DMS114 treated with DMSO at 0.1 percent for 48 hours (cell line): ENCODE measurements at regions not wholly inside any gene's neighbourhood (a gene's known extent, or its start where the extent isn't known, plus 50 kb on each side); places are given as distances from the start of the nearest gene placed in this dataset.

ENCODE experiments used
- DNase-seq: peaks from one replicate; lab custom pipeline; 2025; ENCODE audit not compliant: unreplicated experiment; lab: John Stamatoyannopoulos, UW

DNA sequence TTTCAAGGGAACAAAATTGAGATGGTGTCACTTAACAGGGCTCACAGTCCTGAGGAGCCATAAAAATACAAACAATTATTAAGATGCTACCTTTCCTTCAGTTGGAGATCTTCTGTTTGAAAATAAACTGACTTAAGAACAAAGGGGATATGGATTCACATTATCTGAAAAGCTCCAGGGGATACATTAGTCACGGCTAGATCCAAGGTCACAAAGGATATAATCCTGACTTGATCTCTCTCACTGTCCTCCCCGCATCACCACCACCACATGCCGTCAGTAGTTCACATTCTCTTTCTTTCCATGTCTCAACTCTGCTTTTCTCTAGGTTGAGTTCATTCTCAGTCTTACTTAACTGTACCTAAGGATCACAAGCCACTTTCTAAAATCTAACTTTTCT is 530.4 kb upstream of the MARCKS start:
- DNase-seq: no peak

DNA sequence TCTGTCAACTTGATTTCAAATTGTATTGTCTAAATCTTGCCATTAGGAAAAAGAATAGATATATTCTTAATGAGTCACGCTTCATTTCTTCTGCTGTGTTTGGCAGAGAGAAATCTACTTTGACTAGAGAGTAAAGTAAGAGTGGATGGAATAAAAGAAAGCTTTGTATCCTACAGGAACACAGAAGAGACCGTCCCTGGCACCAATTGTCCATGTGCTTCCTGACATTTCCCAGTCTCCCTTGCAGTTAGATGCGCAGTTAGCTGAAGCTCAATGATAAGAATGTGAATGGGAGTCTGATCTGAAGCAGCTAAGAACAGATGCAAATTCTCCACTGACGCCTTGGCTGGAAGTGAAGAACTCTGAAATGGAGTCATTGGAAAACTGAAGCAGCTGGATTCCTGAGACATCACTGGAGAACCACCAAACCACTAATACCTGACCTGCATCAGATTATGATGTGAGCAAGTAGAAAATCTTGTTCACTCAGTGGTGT is 528.2 kb upstream of the MARCKS start:
- no peak for DNase-seq

DNA sequence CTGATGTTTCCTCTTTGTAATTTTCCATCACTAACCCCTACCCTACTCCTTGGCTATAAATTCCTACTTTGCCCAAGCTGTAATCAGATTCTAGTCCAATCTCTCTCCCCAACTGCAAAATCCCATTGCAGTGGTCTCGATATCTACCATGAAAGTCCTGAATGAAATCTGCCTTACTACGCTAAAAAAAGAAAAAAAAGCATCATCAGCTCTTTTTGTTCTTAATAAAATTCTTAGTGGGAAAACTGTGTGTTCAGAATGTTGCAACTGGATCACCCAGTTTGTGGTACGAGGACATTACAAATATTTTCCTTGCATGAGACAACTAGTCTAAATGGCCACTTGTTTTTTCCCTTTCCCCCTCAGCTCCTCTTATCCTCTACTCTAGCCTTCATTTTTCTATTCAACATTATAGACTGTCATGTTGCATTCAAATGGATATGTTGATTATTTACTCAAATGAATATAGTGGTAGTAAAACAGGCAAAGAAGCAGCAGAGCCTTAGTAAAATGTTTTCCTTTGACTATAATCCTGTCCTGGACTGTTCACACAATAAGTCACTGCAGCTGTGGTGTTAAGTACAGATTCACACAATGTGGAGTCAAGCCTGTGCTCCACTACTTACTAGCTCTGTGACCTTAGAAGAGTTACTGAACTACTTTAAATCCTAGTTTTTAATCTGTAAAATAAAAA is 527.1 kb upstream of the MARCKS start:
- DNase-seq: no peak

DNA sequence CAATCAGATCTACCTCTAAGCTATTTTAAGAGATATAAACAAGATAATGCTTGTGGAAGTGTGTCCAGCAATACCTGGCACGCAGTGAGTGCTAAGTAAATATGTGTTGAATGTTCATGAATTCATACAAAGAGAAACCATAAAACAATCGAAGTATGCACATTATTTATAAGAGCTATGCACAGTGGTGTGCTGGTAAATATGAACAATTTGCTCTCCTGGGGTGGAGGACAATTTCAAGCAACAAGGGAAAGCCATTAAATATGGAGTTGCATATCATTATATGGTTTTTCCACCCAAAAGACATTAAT is 526.6 kb upstream of the MARCKS start:
- DNase-seq: no peak

DNA sequence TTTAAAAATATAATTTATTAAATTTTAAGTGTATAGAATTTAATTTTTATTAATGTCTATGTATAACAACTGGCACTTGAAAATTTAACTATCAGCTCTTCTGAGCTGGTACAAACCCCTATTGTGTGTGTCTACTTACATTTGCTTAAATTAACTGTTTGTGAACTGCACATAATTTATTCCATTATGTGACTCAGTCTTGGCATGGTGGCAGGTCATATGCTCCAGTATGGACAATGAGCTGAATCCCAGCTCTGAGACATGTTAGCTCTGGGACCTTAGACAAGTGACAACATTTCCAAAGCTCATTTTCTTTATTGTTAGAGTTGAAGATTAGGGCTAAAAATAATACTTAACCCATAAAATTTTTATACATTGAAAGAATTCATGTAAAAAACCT is 526.1 kb upstream of the MARCKS start:
- no peak for DNase-seq

DNA sequence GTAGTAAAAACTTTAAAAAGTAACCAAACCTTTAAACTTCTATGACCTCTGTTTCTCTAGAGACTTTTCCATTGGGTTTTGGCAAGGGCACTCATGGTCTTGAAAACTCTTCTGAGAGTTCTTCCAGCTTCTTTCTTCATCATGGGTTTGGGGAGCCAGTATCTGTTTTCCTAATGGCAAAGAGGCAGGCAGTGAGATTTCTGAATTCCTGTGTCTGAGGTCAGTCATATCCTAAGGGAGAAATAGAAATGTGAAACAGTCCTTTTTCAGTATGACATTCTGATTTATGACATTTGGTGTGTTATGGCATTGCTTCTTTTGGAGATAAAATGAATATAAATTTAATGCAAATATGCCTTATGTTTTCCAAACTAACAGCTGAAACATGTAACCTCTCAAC is 518.5 kb upstream of the MARCKS start:
- no peak for DNase-seq

DNA sequence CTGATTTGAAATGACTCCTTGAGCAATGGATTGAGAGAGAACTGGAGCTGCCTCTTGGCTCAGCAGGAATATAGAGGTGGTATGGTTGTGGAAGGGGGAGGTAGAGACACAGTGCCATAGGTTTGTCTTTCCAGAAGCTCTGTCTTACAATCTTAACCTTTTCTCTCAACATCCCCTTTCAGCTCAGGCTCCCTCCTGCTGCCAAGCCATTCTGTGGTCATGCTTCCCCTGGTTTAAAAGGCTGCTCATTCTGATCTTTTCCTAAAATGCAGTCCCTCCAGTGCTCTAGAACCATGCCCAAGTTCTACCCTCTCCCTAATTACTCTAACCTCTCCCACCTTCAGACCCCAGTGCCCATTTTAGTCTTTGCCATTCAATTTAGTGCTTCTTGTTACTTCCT is 517.9 kb upstream of the MARCKS start:
- DNase-seq: no peak

DNA sequence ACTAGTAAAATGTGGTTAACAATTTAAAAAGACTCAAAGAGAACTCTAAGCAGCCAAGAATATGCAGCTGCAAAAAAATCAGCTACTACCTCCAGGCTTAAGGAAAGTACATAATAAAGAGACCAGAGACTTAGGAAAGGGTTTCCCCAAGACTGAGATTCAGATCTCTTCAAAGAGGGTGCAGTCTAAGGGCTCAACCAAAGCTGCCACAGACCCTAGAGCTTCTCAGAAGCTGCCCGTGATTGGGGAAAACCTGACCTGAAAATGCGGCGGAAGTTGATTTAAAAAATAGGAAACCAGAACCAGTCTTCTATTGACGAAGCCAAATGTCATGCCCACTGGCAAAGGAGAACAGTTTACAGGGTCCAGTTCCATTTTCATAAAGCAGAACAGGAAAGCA is 516.8 kb upstream of the MARCKS start:
- DNase-seq: no peak

DNA sequence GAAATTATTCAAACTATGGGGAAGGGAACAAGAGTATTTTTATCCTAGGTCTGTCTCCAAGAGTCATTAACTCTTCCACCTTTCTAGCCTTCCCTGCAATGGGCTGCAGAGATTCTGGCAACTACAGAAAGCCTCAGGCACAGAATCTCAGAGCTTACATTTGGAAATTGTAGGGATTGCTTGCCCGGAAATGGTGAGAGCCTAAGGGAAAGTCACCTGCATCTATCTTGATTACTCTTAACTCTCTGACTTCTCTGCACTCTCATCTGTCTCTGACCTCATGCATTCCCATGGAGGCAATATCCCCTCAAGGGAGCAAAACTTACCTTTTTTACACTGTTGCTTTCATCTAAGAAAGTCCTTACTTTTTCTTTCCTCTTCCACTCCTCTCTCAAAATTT is 513.2 kb upstream of the MARCKS start:
- DNase-seq: no peak

DNA sequence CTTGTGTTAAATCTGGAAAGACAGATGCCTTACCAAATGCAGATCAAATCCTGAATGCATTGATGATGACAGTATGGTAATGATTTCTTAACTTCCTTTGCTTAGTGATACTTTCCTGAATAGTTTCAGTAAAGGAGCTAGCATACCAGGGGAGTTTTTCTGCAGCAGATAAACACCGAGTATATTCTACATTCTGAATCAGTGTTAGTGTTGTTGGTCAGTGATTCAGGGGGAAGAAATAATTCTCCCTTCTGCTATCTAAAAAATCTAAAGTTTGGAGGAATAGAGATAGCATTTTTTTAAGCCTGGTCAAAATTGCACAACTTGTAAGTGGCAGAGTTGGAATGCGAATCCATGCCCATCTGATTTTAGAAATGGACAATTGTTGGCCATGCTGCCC is 512.2 kb upstream of the MARCKS start:
- no peak for DNase-seq

DNA sequence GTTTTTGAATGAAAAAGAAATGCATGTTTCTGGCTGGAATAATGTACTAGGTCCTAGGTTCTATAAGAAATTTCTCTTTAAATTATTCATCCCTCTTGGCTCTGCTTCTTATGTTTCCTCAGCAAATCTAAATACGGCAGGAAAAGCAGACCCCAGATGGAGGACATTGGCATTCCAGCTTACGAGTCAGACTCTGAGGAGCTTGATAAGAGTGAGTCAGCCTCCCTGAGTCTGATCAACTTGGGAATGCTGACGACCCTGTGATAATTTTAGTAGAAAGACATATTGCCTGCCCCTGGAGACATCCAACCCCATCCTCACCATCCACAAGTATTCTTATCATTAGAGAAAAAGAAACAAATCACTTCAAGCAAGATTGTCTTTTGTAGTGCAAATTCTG is 509.7 kb upstream of the MARCKS start:
- no peak for DNase-seq

DNA sequence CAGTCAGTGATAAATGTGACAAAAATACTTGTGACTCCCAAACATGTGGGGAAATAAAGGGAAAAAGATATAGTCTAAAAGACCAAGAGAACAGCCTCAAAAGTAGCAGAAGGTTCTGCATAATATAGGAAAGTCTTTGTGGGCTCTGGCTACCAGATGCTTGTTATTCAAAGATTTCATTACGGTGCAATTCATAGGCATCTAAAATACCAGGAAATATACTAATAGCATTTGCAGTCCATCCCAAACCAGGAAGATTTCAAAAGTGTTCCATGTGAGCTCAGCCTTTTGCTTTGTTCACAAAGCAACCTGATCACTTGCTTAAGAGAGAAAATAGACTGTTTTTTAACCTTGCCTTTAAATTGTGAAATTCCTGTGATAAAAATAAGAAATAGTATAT is 506.7 kb upstream of the MARCKS start:
- no peak for DNase-seq

DNA sequence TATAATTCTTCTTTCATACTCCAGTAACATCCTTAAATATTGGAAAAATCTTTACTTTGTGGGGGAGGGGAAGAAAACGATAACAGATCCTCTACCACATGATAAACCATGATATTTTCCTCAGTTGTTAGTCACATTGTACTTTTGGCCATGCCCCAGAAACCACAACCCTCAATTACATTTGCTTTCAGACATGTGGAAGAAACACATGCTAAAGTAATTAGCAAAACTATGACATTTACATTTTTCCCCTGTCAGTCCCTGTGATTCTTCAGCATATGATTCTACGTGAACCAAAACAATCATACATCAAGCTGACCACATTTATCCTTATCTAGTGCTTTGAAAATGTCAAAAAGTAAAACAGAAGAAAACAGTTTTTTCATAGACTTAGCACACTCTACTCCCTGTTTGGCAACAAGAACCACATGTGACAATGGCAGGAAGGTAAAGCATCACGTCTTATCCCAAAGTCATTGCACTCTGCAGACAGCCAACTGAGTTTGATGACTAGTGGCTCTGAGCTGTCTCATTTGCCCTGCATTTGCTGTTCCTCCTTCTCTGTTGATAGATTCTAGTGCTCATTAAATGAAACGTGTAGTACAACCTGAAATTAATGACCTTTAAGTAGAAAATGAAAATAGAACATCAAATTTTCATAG is 505.8 kb upstream of the MARCKS start:
- no peak for DNase-seq

DNA sequence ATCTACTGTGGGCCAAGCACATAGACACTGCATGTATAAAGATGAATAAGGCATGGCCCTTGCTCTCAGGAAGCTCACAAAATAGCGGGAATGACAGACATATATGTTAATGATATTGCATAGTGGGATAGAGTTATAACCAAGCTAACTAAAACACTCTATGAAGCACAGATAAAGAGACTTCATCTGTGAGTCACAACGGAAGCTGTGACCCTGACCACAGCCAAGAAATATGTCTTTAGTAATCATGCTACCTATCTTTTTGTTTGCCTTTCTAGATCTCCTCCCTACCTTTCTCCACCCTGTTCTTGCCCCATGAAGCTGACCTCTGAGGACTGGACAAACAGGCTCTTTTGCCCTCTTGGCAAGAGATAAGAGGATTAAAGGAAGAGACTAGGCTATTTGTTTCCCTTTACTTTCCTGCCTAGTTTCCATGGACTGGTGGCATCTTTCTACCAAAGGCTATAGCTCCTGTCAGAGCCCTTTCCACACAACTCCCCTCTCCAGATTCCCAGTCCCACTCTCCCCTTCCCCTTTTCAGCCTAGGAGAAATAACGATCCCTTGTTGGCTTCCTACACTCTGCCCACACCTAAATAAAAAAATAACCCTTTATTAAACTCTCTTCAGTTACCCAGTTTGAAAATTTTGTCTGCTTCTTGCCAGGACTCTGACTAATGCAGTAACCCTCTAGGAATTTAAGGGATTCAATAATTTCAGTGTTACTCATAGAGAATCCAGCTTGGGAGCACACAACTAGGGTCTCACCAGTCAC is 504.9 kb upstream of the MARCKS start:
- DNase-seq: no peak

DNA sequence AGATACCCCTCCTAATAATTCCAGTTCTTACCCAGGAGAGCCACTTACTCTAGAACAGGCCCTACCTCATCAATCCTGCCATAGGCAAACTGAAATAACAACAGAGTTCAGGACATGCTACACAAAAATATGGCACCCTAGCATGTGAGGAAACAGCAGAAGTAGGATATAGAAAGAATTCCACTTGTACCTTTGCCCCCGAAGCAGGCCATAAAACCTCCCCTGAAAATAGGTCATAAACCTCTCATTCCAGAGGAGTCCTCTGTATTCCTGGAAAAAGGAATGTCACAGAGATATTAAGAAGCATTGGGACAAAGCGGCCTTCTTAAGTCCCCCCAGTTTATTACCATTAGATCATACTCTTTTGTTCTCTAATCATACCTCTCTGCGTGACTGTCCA is 504.3 kb upstream of the MARCKS start:
- no peak for DNase-seq

DNA sequence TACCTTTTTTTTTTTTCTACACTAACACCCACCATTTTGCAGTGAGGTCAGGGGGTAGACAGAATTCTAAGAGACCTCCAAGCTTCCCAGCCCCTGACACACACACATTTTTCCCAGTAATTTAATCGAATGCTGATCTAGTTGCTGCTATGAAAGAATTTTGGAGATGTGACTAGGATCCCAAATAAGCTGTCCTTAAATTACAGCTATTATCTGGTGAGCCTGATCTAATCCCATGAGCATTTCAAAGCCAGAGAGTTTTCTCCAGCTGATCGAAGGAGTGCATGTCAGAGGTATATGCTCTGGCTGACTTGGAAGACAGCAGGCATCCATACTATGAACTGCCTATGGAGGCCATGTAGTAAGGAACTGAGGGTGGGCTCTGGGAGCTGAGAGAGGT is 503.8 kb upstream of the MARCKS start:
- DNase-seq: no peak

DNA sequence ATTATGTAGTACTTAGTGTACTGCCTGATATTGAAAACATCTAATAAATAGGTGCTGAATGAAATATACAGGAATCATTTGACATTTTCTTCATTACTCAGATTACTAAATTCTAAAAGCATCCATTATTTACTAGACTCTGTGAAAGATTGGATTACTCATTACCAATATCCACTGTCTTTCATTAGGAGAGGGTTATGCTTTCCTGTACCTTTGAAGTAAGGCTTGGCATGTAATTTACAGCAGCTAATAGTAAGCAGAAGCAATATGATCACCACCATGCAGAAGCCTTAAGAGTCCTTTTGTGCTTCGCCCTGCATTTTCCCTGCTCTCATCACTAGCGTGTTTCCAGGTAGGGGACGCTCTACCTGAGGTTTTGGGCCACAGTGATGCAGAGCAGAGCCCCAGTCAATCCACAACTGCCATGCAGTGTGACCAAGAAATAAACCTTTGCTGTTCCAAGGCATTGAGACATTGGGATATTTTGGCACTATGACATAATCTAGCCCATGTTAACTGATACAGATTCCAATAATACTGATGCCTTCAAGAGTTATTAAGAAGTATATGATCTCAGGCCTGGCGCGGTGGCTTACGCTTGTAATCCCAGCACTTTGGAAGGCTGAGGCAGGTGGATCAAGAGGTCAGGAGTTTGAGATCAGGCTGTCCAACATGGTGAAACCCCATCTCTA is 502.8 kb upstream of the MARCKS start:
- no peak for DNase-seq

DNA sequence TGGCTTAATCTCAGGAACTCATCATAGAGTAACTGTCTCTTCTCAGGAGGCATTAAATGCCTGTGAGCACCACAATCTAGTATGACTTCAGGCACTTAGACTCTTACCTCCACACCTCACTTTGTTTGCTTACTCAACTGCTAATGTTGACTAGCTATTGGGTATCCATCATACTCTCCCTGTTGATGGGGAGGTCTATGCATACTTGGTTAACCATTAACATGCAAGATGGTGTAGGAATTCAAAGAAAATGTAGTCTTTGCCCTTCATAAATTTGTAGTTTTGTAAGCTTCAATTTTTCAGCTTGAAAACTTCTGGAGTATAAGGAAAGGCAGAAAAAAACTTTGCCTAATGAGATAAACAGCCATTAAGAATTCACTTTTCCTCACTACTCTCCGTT is 501.0 kb upstream of the MARCKS start:
- DNase-seq: no peak

DNA sequence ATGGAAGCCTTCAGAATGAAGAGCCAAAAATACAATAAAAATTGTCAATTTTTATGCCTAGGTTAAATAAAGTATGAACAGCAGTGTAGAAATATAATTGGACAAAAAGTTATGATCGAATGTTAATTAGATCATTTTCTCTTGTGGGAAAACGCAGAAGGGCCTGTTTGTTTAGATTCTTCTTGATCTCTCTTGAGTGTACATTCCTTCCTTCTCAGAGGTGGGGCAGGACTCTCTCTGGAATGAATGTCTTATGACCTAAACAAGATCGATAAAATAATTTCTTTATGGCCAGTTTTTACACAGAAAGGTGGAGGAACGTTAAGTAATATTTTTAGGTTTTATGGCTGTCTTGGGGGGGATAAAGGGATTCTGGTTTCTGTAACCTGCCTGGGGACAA is 500.1 kb upstream of the MARCKS start:
- DNase-seq: no peak

DNA sequence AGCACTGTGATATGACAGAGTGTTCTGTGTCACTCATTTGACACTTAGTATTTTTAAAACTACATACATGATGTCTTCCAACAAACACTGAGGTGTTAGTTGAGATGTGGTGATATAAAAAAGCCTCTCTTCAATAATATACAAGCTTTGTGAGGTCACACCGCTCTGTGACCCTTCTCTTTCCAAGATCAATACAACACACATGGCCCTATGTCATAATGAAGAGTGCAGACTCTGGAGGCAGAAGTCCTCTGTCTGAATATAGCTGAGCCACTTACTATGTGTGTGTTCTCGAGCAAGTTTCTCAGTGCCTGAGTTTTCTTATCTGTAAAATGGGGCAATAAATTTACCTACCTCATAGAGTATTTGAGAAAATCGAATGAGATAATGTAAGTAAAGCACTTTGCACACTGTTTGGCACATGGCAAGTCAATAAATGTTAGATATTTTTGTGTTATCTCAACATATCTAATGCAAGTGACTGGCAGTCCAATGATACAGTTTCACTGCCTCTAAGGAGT is 499.0 kb upstream of the MARCKS start:
- DNase-seq: no peak
